Brain microvascular endothelial cell (primary cell): ENCODE measurements at regions not wholly inside any gene's neighbourhood (a gene's known extent, or its start where the extent isn't known, plus 50 kb on each side); places are given as distances from the start of the nearest gene placed in this dataset.

ENCODE experiments used
- DNase-seq: peaks from one replicate; pipeline ENCODE4 v3.0.0-alpha.2; 2020
- H3K27ac ChIP-seq: fragments of 250-450 bp; sonication (Bioruptor Pico); 2 replicates; pipeline ENCODE4 v1.5.1; 2020; ENCODE audit warnings: mild to moderate bottlenecking, moderate library complexity
- H3K27me3 ChIP-seq: fragments of 250-450 bp; sonication (Bioruptor Pico); replicated peaks from 2 replicates; pipeline ENCODE4 v1.5.1; 2020; ENCODE audit warnings: mild to moderate bottlenecking
- H3K36me3 ChIP-seq: fragments of 250-450 bp; sonication (Bioruptor Pico); replicated peaks from 2 replicates; pipeline ENCODE4 v1.5.1; 2020; ENCODE audit warnings: mild to moderate bottlenecking
- H3K4me3 ChIP-seq: 2 replicates; pipeline ENCODE4 v1.5.1; 2011; ENCODE audit warnings: low read depth, mild to moderate bottlenecking, control low read depth, low read length, moderate library complexity
- in situ Hi-C: cut with HindIII; loops from 2 replicates; pipeline ENCODE4 v1.10.0; 2017; ENCODE audit warnings: low sequenced_read_pairs, low pct_ligation_motif_present
- TF ChIP-seq, protein P1 (sequence below): IDR thresholded peaks from 2 replicates; pipeline ENCODE4 v1.5.1; 2011; ENCODE audit warnings: low read depth, mild to moderate bottlenecking, moderate library complexity, low read length, control low read depth, inconsistent platforms; ENCODE audit errors: missing control alignments

DNA sequence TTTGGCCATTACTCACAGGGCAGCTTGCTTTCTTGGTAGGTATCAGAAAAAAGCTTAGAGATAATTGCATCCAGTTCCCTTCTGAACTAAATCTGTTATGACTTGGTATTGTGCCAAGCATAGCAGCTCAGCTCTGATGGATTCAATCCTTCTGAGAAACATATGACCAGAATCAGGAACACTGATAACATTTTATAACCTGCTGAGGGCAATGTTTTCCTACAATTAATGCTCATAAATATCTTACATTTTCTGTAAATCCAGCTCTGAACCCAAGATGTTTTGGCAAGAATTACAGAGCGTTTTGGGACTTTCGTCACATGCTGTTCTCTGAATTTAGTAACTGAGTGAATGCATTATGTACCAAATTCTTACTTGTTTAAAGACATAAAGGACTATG is 167.8 kb downstream of the KIF20B start:
- H3K27ac ChIP-seq, result no peak overlapping the region
- no peaks in the 10 kb centered on the region for H3K36me3 ChIP-seq
- TF ChIP-seq, protein P1, sequence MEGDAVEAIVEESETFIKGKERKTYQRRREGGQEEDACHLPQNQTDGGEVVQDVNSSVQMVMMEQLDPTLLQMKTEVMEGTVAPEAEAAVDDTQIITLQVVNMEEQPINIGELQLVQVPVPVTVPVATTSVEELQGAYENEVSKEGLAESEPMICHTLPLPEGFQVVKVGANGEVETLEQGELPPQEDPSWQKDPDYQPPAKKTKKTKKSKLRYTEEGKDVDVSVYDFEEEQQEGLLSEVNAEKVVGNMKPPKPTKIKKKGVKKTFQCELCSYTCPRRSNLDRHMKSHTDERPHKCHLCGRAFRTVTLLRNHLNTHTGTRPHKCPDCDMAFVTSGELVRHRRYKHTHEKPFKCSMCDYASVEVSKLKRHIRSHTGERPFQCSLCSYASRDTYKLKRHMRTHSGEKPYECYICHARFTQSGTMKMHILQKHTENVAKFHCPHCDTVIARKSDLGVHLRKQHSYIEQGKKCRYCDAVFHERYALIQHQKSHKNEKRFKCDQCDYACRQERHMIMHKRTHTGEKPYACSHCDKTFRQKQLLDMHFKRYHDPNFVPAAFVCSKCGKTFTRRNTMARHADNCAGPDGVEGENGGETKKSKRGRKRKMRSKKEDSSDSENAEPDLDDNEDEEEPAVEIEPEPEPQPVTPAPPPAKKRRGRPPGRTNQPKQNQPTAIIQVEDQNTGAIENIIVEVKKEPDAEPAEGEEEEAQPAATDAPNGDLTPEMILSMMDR, result no peak
- no peaks in the 10 kb centered on the region for H3K27me3 ChIP-seq
- no peak for DNase-seq
- in situ Hi-C loops, result no loop called here
- H3K4me3 ChIP-seq, result no peak overlapping the region

DNA sequence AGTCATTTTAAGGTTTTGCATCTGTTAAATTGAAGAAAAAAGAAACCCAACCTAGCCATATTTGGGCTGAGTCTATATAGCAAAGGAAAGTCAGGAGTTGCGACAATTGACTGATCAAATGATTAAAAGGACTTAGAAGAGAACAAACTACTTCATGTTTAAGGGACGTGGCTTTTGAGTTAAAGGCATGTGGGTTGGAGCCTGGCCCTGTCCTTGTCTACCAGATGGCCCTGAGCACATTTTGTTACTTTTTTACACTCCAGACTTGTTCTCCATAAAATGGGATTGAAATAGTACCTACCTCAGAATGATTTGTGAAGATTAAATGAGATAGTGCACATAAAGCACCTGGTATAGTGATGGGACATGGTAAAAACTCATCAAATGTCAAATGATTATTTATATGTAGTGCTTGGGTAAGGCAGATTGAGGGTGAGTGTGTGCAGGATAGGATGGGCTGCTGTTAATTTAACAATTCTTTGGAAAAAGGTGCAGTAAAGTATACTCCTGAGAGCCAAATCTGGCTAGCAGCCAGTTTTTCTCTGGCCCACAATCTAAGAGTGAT is 168.3 kb downstream of the KIF20B start:
- in situ Hi-C loops, result no loop called here

DNA sequence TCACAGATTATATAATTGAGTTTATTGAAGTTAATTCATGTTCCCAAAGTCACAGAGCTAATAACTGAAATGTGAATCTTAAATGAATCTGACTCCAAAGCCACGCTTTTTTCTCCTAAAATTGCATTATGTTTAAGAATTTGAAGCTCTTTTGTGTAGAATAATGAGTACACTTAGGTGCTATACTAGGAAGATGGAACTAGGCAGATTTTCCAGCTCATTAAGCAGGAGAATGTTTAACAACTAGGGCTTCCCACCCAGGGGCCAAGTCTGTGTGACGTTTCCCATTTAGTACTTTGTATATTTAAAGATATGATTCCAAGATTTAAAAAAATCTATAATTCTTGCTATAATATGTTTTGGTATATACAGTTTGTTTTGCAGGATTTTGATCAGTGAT is 169.5 kb downstream of the KIF20B start:
- Histone ChIP-seq H3K27me3 (no peaks in the 10 kb centered on the region), H3K36me3 (no peaks in the 10 kb centered on the region), H3K4me3 (no peak overlapping the region), H3K27ac (no peak overlapping the region)
- DNase-seq, result no peak
- TF ChIP-seq, protein P1, result no peak
- in situ Hi-C loops, result no loop called here

More for the DNA sequence above, 168.3 kb downstream of the KIF20B start:
- Histone ChIP-seq H3K27ac (no peak overlapping the region), H3K4me3 (no peak overlapping the region), H3K36me3 (no peaks in the 10 kb centered on the region), H3K27me3 (no peaks in the 10 kb centered on the region)
- DNase-seq, result no peak
- TF ChIP-seq, protein P1, result no peak

- in situ Hi-C loops, result no loop called here
- Histone ChIP-seq H3K27me3 (no peaks in the 10 kb centered on the region), H3K27ac (no peak overlapping the region), H3K4me3 (no peak overlapping the region), H3K36me3 (no peaks in the 10 kb centered on the region)
- no peak for DNase-seq
- TF ChIP-seq, protein P1, result no peak
Measured at GRCh38 chr10:89873055-89873454, 171.7 kb downstream of the KIF20B start.

GRCh38 chr10:89875557-89875956 is 174.2 kb downstream of the KIF20B start:
- Histone ChIP-seq H3K36me3 (no peaks in the 10 kb centered on the region), H3K27ac (no peak overlapping the region), H3K27me3 (no peaks in the 10 kb centered on the region), H3K4me3 (no peak overlapping the region)
- in situ Hi-C loops, result no loop called here
- TF ChIP-seq, protein P1, result no peak
- no peak for DNase-seq

GRCh38 chr10:89879121-89879520 is 177.7 kb downstream of the KIF20B start:
- no peaks in the 10 kb centered on the region for H3K36me3 ChIP-seq
- no peak overlapping the region for H3K27ac ChIP-seq
- DNase-seq, result no peak
- TF ChIP-seq, protein P1, result no peak
- no peaks in the 10 kb centered on the region for H3K27me3 ChIP-seq
- H3K4me3 ChIP-seq, result no peak overlapping the region
- in situ Hi-C loops, result no loop called here
